Frontal cortex (tissue), 3 donors: ENCODE measurements at regions not wholly inside any gene's neighbourhood (a gene's known extent, or its start where the extent isn't known, plus 50 kb on each side); places are given as distances from the start of the nearest gene placed in this dataset.

ENCODE experiments used
- DNase-seq, 2 donors: peaks; one replicate each; pipeline ENCODE4 v3.0.0; 2012; ENCODE audit warnings: low spot score in 2 of 2
- FAIRE-seq: peaks from 2 replicates; lab custom pipeline; 2012; peaks lifted over from hg19 to GRCh38; lab: Jason Lieb, UNC
- donor health status: control.
- donor health status: control.
- donor health status: control.

DNA sequence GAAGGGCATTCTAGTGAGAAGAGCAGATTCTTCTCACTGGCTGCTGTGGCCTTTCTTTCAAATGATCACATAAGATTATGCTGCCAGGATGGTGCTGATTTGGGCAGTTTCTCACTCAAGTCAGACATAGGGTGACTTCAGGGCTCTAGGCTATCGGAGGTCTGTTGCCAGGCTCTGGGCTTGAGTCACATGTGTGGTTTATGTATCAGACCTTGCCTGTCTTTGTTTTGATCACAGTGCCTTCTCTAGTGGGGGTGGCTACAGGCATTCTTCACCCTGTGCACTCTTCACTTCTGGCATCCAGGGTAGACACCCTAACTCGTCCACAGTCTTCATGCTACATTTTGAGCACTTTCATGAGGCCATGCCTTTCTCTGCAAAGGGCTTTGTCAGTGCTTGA, 823.7 kb upstream of the MAN1A1 start:
- DNase-seq (no peak), FAIRE-seq (no peak)

DNA sequence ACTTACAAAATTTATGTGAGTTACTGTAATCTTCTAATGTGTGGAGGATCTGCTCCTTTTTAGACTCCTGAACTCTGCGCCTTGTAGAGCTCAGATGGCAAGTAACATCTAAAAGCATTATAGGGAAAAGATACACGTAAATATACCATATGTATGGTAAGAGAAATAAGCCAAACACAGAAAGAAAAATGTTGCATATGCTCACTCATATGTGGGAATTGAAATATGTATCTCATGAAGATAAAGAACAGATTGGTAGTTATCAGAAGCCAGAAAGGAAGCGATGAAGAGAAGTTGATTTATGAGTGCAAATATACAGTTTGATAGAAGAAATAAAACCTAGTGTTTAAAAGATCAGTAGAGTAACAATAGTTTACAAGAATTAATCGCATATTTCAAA, 815.0 kb upstream of the MAN1A1 start:
- FAIRE-seq: no peak
- DNase-seq: no peak

DNA sequence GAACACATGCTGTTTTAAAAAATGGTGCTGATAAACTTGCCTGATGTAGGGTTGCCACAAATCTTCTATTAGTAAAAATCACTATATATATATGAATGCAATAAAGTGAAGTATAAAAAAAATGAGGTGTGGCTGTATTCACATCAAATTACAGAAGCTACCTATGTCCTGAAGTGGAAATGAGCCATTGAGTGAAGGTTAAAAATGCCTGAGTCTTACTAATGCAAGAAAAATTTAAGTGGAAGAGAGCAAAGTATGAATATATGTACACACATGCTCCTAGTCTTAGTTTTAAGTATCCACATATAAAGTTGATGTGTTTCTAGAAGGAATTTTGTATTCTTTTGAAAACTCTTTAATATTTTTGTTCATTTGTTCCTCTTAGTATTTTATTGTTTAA, 808.3 kb upstream of the MAN1A1 start:
- FAIRE-seq: no peak

DNA sequence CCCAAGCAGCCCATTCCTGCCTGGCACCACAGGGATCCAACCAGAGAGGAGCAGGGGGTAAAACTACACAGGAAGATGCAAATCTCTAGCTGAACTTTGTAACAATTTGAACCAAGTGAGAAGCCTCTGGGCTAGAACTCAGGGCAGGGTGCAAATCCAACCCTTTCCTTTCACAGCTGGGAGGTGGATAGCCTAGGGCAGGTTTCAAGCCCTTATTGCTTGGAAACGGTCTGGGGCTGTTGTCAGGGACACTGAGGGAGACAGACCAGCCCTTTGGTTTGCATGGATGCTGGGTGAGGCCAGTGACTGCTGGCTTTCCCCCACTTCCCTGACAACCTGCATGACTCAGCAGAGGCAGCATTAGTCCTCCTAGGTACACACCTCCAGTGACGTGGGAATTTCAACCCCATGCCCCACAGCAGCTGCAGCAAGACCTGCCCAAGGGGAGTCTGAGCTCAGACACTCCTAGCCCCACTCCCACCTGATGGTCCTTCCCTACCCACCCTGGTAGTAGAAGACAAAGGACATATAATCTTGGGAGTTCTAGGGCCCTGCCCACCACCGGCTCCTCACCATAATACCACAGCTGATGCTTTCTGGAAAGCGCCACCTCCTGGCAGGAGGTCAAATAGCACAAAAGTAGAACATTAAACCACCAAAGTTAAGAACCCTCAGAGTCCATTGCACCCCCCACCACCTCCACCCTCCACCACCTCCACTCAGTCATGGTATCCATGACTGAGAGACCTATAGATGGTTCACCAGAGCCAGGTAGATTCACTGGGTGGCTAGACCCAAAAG, 797.7 kb upstream of the MAN1A1 start:
- no peak for FAIRE-seq
- DNase-seq: no peak

More for the DNA sequence above, 808.3 kb upstream of the MAN1A1 start:
- DNase-seq: no peak

DNA sequence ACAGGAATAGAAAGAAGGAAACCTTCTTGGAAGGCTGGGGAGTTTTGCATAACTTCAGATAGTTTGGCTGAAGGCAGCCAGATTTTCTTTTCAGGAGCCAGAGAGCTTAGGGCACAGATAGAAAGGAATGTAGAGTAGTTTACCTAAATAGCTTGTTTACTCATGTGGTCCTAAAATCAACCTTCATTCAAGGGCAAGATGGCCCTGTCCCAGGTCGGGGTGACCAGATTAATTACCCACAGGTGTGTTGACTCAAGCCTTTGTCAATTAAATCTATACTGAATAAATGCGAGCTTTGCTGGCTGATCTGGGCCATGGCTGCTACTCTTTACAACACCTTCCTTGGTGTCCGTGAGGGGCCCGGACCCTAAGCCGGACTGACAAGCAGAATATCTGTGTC, 792.0 kb upstream of the MAN1A1 start:
- FAIRE-seq (no peak), DNase-seq (no peak)

DNA sequence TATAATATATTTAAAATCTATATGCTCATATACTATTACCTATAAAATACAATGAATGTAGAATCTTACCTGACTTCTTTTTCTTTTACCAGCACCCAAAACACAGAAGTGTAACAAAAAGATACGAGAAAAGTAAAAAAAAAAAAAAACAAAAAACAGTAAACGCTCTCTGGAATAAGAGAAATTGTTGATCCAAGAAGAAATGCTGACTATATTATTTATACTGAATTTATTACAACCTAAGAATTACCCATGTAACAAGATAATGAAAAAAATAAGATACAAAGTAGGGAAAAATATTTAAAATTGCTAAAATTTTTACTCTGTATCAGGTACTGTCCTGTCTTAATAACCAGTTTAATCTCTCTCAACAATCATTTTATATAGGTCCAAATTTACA, 787.9 kb upstream of the MAN1A1 start:
- no peak for DNase-seq
- no peak for FAIRE-seq

DNA sequence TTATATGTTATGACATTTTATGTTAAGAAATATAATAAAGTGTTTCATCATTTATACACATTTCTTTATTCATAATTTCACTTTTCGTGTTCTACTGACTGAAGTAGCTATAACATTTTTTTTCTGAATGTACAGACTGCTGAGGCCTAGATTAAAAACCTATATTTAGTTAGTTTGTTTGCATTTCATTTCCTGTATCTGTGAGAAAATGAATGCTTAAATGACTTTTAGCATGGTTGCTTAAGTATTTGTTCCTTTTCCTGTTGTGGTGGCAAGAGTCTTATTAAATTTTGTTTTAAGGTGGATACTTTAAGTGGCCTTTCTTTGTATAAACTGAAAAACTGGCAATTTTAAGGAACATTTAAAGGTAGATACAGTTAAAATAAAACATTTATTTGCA, 779.7 kb upstream of the MAN1A1 start:
- FAIRE-seq: no peak
- no peak for DNase-seq

DNA sequence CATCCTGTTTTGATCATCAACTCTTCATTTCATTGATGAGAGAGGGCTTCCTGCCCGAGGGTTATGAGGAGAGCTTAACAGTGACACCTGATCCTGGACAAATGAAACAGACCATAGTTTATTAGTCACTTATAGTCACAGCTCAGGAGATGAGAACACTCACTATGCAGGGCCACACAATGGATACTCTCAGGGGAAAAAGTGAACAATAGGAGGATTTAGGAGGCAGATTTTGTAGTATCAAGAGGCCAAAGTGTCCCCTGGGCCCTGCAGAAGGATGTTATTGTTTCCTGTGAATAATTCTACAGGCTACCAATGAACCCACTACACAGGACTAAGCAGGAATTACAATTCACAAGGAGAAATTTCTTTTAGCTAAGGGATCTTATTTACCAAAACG, 772.8 kb upstream of the MAN1A1 start:
- no peak for DNase-seq
- no peak for FAIRE-seq

DNA sequence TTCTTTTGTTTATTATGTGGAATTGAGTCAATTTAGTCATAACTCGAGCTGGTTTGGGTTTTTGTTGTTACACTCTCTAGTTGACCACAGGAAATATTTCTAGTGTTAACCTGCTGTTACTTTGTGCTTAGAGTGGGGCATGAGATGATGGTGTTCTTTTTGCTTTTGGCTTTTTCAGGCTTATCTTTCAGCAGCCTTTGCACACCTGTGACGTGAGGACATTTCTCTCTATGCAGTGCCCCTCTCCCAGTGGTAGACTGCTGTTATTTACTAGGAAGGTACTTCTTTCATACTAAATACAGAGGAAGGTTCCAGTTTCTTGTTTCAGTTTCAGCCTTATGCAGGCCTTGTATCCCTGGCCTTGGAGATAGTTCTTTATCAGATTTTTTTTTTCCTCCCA, 766.8 kb upstream of the MAN1A1 start:
- FAIRE-seq (no peak), DNase-seq (no peak)

DNA sequence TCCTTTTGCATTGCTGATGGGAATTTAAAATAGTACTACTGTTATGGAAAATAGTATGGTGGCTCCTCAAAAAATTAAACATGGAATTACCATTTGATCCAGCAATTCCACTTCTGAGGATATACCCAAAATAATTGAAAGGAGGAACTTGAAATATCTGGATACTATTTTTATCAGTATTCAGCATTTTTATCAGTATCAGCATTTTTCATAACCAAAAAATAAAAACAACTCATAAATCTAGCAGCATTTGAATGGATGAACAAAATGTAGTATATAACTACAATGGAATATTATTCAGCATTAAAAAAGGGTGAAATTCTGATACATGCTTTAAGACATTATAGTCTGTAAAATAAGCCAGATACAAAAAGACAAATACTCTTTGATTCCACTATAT, 763.4 kb upstream of the MAN1A1 start:
- DNase-seq (no peak), FAIRE-seq (no peak)

DNA sequence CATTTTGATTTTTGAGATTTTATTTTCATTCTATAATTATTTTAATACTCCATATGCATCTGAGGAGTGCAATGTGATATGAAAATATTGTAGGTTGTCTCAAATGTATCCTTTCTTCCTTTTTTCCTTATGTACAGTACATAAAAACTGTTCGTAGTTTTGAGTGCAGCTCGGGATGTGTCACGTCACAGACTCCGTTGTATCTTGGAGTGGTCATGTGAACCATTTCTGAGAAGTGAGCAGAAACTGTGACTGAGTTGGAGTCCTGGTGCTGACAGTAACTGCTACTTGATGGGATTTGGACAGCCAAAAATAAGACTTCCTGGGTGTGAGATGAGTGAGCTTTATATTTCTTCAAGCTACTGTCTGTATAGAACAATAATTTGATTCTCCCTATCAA, 761.4 kb upstream of the MAN1A1 start:
- no peak for DNase-seq
- FAIRE-seq: no peak

DNA sequence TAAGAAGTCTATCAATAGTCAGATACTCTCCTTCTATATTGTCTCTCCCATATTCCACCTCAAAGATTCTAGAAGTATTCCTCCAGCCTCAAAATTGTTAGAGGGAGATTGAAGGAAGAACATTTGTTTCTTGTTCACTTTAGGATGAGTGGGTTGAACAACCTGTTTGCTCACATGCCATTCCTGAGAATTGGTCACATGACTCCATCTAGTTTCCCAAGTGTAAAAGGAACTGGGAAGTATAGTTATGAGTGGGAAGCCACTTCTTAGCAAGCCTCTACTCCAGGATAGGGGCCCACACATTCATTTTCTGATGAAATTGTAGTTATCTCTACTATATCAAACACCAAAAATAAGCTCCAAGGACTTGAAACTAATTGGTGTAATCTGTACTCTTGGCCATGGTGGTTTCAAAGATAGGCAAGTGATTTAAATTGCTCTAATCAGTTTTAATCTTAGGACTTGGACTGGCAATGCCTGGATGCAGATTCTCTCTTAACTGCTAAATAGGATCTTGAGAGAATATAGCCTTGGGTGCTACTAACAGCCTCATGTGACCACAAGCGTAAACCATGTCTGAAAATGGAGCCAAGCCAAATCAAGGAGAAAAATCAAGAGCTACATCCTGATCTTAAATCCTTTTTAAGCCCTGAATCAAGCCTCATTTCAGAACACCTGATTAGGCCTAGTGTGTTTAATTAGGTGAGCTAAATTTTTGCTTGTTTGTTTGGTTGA, 758.7 kb upstream of the MAN1A1 start:
- DNase-seq (no peak), FAIRE-seq (no peak)

DNA sequence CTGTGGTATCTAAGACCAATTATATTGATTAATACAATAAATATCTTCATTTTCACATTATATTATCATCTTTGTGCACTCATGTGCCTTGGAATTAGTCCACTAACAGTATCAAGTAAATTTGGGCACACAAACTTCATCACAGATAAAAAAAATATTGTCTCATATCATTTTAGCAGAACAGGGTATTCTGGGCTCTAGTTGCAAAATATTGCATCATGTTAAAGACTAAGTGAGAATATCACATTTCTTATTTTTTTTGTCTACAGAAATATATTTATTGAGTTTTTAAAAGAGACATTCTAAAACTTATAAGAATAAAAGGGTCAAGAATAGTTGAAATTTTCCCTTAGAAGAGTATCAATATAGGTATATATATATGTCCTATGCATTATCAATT, 754.1 kb upstream of the MAN1A1 start:
- FAIRE-seq: no peak

DNA sequence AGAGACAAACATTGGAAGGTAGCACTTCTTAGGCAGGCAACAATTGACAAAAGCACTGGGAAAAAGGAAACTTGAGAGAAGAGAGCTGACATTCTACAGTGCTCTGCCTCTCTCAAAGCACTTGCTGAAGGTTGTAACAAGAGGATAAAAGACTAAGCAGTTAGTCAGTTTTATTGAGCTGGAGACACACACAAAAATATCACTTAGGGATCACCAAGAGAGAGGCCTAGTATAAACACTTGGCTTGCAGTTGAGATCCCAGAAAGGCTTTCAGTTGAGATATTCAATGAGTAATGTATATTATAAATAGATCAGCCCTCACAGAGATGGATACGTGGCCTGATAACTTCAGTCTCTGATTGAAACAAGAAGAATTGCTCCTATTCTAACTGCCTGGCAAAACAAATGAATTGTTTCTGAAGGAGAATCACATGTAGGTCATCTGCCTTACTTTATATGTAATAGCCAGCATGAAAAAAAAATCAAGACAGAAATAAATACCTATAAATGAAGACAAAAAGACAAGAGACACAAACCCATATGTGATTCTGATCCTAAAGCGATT, 747.2 kb upstream of the MAN1A1 start:
- no peak for FAIRE-seq

More for the DNA sequence above, 754.1 kb upstream of the MAN1A1 start:
- DNase-seq: no peak

DNA sequence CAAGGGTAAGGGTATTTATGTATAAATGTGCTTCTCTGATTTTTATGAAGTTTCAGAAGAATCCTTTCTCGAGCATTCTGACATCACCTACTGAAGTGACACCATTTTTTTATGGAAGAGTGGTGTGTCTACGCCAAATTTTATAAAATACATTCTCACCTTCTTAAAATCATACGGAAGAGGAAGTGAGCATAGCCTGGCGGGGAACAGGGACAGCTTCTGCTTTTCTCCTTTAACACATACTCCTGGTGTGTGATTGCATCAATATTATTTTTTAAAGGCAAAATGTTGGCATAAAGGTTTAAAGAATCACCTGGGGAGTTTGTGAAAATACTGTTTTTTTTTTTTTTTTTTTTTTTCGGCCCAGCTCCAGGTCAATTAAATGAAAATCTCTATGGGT, 733.6 kb upstream of the MAN1A1 start:
- no peak for FAIRE-seq

More for the DNA sequence above, 747.2 kb upstream of the MAN1A1 start:
- DNase-seq: no peak

DNA sequence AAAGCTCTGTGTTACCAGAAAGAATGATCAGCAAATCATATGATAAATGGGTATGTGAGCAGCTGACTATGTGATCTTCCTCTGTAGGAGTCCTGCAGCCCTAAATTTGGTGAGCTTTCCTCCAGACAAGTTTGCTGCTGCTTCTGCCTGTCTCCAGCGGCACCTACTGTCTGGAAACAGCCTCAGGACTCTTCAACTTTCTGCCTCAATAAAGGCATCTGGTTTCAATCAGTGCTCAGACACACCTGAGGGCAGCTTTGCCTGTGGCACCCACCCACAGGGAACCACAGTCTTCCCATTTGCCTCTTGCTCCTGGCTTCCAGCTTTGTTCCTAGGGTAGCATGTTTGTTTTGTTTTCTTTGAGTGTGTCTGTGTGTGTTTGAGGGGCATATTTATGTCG, 727.9 kb upstream of the MAN1A1 start:
- DNase-seq (no peak), FAIRE-seq (no peak)

More for the DNA sequence above, 733.6 kb upstream of the MAN1A1 start:
- no peak for DNase-seq

DNA sequence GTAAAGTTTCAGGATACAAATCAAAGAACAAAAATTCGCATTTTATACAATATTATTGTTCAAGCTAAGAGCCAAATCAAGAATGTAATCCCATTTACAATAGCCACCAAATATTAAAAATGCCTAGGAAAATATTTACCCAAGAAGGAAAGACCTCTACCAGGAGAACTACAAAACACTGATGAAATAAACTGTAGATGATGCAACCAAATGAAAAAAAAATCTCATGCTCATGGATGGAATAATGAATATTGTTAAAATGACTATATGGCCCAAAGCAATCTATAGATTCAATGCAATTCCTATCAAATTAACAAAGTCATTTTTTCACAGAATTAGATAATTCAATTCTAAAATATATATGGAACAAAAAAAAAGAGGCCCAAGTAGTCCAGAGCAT, 708.8 kb upstream of the MAN1A1 start:
- DNase-seq (no peak), FAIRE-seq (no peak)

DNA sequence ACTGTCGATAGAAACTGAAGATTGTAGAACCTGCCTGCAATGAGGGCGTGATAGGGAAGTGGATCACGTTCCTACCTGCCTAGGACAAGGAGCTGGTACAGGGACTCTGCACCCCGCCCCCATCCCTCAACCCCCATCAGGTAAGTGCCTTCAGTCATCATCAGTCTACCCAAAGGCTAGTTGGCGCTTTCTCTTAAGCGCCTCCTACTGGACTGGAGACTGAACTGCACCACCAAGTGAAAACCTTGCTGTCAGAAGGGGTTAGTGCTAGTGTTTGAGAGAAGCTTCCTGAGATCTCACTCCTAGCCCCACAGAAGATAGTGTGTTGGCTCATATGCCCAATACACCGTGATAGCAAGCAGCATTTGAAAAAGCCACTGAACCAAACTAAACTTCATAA, 706.5 kb upstream of the MAN1A1 start:
- DNase-seq: no peak
- no peak for FAIRE-seq

DNA sequence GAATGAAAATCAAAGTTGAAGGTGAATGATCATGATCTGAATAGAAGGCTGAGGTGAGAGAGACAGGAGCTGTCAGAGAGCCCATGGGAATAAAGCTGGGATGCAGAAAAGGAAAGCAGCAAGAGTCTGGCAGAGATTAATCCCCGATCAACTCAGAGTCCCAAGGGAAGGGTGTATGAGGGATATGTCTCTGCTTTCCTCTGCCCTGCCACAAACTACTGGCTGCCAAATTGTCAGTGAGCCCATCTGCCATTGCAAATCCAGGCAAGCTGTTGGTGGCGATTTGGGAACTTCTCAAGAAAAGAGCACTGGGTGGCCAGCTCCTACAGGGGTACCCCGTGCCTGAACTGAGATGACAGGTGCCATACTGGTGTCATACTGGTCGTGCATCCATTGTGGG, 705.5 kb upstream of the MAN1A1 start:
- DNase-seq: no peak
- FAIRE-seq: no peak

DNA sequence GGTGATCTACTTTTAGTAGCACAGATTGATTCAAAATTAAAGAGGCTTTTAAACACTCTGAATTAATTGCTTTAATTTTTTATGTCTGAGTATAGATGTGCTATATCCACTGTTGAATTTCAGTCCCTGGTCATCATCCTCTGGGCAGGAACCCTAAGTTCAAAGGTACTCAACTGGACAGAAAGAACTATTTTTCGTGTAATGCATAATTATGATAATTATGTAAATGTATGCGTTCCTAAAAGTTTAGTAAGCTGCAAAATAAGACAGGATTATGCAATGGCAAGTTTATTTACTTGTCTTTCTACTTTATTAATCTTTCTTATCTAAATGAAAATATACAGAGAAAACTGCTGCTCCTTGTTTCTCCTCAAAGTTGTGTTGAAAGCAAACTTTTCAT, 690.1 kb upstream of the MAN1A1 start:
- FAIRE-seq (no peak), DNase-seq (no peak)

DNA sequence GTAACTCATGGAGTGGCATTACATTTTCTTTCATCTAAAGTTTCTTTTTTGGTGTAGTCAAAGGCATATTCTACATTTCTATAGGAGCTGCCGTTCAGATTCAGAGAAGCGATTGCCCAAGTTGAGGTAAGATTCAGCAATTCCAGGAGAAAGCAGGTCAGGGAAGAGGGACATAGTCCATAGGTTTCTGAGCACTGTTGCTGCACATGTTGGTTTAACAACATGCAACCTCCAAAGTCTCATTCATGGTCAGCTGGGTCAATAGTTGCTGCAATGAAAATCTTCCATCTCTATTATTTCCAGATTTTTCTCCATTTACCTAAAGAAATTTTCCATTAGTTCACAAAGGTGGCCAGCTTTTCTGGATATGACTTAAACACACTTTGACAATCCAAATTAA, 682.3 kb upstream of the MAN1A1 start:
- DNase-seq (no peak), FAIRE-seq (no peak)
